IMR-90 (cell line): ENCODE measurements at regions not wholly inside any gene's neighbourhood (a gene's known extent, or its start where the extent isn't known, plus 50 kb on each side); places are given as distances from the start of the nearest gene placed in this dataset.

Source experiments
- ATAC-seq: fragments of 200-7000 bp; cut with Tn5 transposase; 2 replicates; pipeline ENCODE4 v1.9.1; 2020; ENCODE audit warnings: low read depth, mild to moderate bottlenecking, moderate library complexity
- BruUV-seq: library from RNA; stranded (reverse); fragments of 400-500 nt; replicated peaks from 2 replicates; lab custom pipeline; 2021; lab: Mats Ljungman, UMichigan
- CTCF ChIA-PET: fragments of 300-600 bp; formaldehyde crosslinking; extraction: SDS; loops from one replicate; lab custom pipeline; 2021; ENCODE audit warnings: antibody characterized with exemption; lab: Yijun Ruan, JAX
- POLR2A ChIA-PET: fragments of 300-600 bp; sonication (Branson Sonifier 250); formaldehyde crosslinking; loops from one replicate; lab custom pipeline; 2022; ENCODE audit warnings: antibody characterized with exemption; ENCODE audit not compliant: unreplicated experiment; lab: Charles Lee
- DNase-seq: peaks from one replicate; pipeline ENCODE4 v3.0.0; 2013
- H2AFZ ChIP-seq: replicated peaks from 2 replicates; pipeline ENCODE3; 2013; ENCODE audit warnings: low read length, mild to moderate bottlenecking; ENCODE audit not compliant: poor library complexity
- H2AK5ac ChIP-seq: 2 replicates; pipeline ENCODE4 v1.6.1; 2013; ENCODE audit warnings: low read depth, low read length, inconsistent platforms
- H2AK9ac ChIP-seq: replicated peaks from 2 replicates; pipeline ENCODE3; 2013; ENCODE audit warnings: mild to moderate bottlenecking, low read depth, low read length, moderate library complexity; ENCODE audit not compliant: poor library complexity
- H2BK120ac ChIP-seq: 2 replicates; pipeline ENCODE4 v1.6.1; 2013; ENCODE audit warnings: low read depth, low read length, inconsistent platforms
- H2BK15ac ChIP-seq: 3 replicates; pipeline ENCODE4 v1.6.1; 2013; ENCODE audit warnings: low read depth, low read length, inconsistent platforms
- H2BK20ac ChIP-seq: 2 replicates; pipeline ENCODE4 v1.6.1; 2013; ENCODE audit warnings: low read depth, mild to moderate bottlenecking, inconsistent platforms, low read length, moderate library complexity
- H2BK5ac ChIP-seq: 2 replicates; pipeline ENCODE4 v1.6.1; 2013; ENCODE audit warnings: mild to moderate bottlenecking, low read depth, low read length, inconsistent platforms; ENCODE audit not compliant: poor library complexity, severe bottlenecking
- H3K14ac ChIP-seq: replicated peaks from 2 replicates; pipeline ENCODE4 v1.6.1; 2013; ENCODE audit warnings: low read depth, low read length, inconsistent platforms
- H3K18ac ChIP-seq: 2 replicates; pipeline ENCODE4 v1.6.1; 2013; ENCODE audit warnings: low read depth, low read length, control low read depth
- H3K23ac ChIP-seq: 2 replicates; pipeline ENCODE4 v1.6.1; 2013; ENCODE audit warnings: low read depth, low read length, inconsistent platforms
- H3K27ac ChIP-seq: 2 replicates; pipeline ENCODE4 v1.5.1; 2013; ENCODE audit warnings: mild to moderate bottlenecking, control low read depth, low read length; ENCODE audit not compliant: insufficient read depth
- H3K27me3 ChIP-seq: 2 replicates; pipeline ENCODE4 v1.6.1; 2013; ENCODE audit warnings: low read length; ENCODE audit not compliant: control insufficient read depth, insufficient read depth
- H3K36me3 ChIP-seq: 2 replicates; pipeline ENCODE4 v1.6.1; 2013; ENCODE audit warnings: low read length, mixed read lengths; ENCODE audit not compliant: control insufficient read depth, insufficient read depth
- H3K4ac ChIP-seq: 2 replicates; pipeline ENCODE4 v1.6.1; 2013; ENCODE audit warnings: low read depth, low read length, inconsistent platforms
- H3K4me1 ChIP-seq: 2 replicates; pipeline ENCODE4 v1.6.1; 2013; ENCODE audit warnings: low read length, mixed read lengths; ENCODE audit not compliant: control insufficient read depth, insufficient read depth
- H3K4me2 ChIP-seq: 2 replicates; pipeline ENCODE4 v1.6.1; 2013; ENCODE audit warnings: low read depth, mild to moderate bottlenecking, control low read depth, low read length, moderate library complexity
- H3K4me3 ChIP-seq: 2 replicates; pipeline ENCODE4 v1.5.1; 2013; ENCODE audit warnings: low read depth, mild to moderate bottlenecking, control low read depth, low read length, moderate library complexity; ENCODE audit not compliant: insufficient read depth
- H3K56ac ChIP-seq: 2 replicates; pipeline ENCODE4 v1.6.1; 2013; ENCODE audit warnings: low read length, inconsistent platforms; ENCODE audit not compliant: insufficient read depth; ENCODE audit errors: extremely low read depth
- H3K79me1 ChIP-seq, 2 experiments: 2 replicates each; pipeline ENCODE4 v1.6.1; 2013; ENCODE audit warnings: low read length in 2 of 2, inconsistent platforms in 1 of 2, low read depth in 1 of 2
- H3K9ac ChIP-seq: 2 replicates; pipeline ENCODE4 v1.6.1; 2013; ENCODE audit warnings: low read depth, low read length, control low read depth
- H3K9me1 ChIP-seq: 2 replicates; pipeline ENCODE4 v1.6.1; 2013; ENCODE audit warnings: low read length, inconsistent platforms; ENCODE audit not compliant: insufficient read depth
- H3K9me3 ChIP-seq: 2 replicates; pipeline ENCODE4 v1.6.1; 2013; ENCODE audit warnings: low read length; ENCODE audit not compliant: control insufficient read depth, insufficient read depth
- H4K20me1 ChIP-seq: 2 replicates; pipeline ENCODE4 v1.6.1; 2013; ENCODE audit warnings: low read length, inconsistent platforms; ENCODE audit not compliant: insufficient read depth
- H4K5ac ChIP-seq: 2 replicates; pipeline ENCODE4 v1.6.1; 2013; ENCODE audit warnings: mild to moderate bottlenecking, low read depth, low read length, control low read depth
- H4K8ac ChIP-seq, 2 experiments: 2 replicates each; pipeline ENCODE4 v1.6.1; 2013; ENCODE audit warnings: low read depth in 2 of 2, low read length in 2 of 2, control low read depth in 1 of 2, inconsistent platforms in 1 of 2
- H4K91ac ChIP-seq: 2 replicates; pipeline ENCODE4 v1.6.1; 2013; ENCODE audit warnings: low read depth, low read length, inconsistent platforms; ENCODE audit not compliant: insufficient read depth
- BHLHE40 ChIP-seq: fragments of 150-350 bp; IDR thresholded peaks from 2 replicates; pipeline ENCODE4 v1.6.1; 2016; ENCODE audit warnings: mild to moderate bottlenecking, low read depth, low read length
- CEBPB ChIP-seq: IDR thresholded peaks from 2 replicates; pipeline ENCODE4 v1.6.1; 2012; ENCODE audit warnings: low read depth, low read length, improper control_type of control experiment
- CHD1 ChIP-seq: IDR thresholded peaks from 2 replicates; pipeline ENCODE4 v1.6.1; 2012; ENCODE audit warnings: low read depth, low read length, improper control_type of control experiment
- CTCF ChIP-seq: conservative IDR thresholded peaks from 2 replicates; pipeline ENCODE4 v1.5.1; 2012; ENCODE audit warnings: mild to moderate bottlenecking, low read depth, low read length, improper control_type of control experiment
- ELK1 ChIP-seq: fragments of 150-350 bp; IDR thresholded peaks from 2 replicates; pipeline ENCODE4 v1.6.1; 2016; ENCODE audit warnings: low read depth, mild to moderate bottlenecking, low read length, moderate library complexity, borderline replicate concordance
- FOS ChIP-seq: fragments of 150-350 bp; IDR thresholded peaks from 2 replicates; pipeline ENCODE4 v1.6.1; 2016; ENCODE audit warnings: low read depth, low read length
- MAFK ChIP-seq: IDR thresholded peaks from 2 replicates; pipeline ENCODE4 v1.6.1; 2012; ENCODE audit warnings: low read depth, low read length, improper control_type of control experiment
- MAZ ChIP-seq: IDR thresholded peaks from 2 replicates; pipeline ENCODE4 v1.6.1; 2012; ENCODE audit warnings: low read depth, mild to moderate bottlenecking, low read length, improper control_type of control experiment, moderate library complexity, borderline replicate concordance
- MXI1 ChIP-seq: IDR thresholded peaks from 2 replicates; pipeline ENCODE4 v1.6.1; 2012; ENCODE audit warnings: low read depth, mild to moderate bottlenecking, low read length, moderate library complexity, borderline replicate concordance
- NFE2L2 ChIP-seq: fragments of 150-350 bp; IDR thresholded peaks from 2 replicates; pipeline ENCODE4 v1.6.1; 2016; ENCODE audit warnings: low read depth, mild to moderate bottlenecking, low read length
- RAD21 ChIP-seq: IDR thresholded peaks from 2 replicates; pipeline ENCODE4 v1.6.1; 2012; ENCODE audit warnings: low read length, improper control_type of control experiment
- RCOR1 ChIP-seq: IDR thresholded peaks from 2 replicates; pipeline ENCODE4 v1.6.1; 2012; ENCODE audit warnings: mild to moderate bottlenecking, low read length, improper control_type of control experiment; ENCODE audit not compliant: insufficient replicate concordance
- RFX5 ChIP-seq: IDR thresholded peaks from 2 replicates; pipeline ENCODE4 v1.8.0; 2012; ENCODE audit warnings: low read depth, mild to moderate bottlenecking, low read length, moderate library complexity
- SMC3 ChIP-seq: fragments of 150-350 bp; IDR thresholded peaks from 2 replicates; pipeline ENCODE4 v1.6.1; 2016; ENCODE audit warnings: low read depth, mild to moderate bottlenecking, antibody characterized with exemption, low read length, moderate library complexity
- WGBS, 2 experiments: methylation state at CpG; one replicate each; pipeline versions ENCODE4 v1.1.5 to v1.1.7; 2013; ENCODE audit warnings: missing lambda C conversion rate in 2 of 2; ENCODE audit not compliant: insufficient read length in 1 of 2; ENCODE audit errors: extremely low coverage in 2 of 2; 5-methylcytosine and 5-hydroxymethylcytosine counted together
- dilution Hi-C: fragments of 300-500 bp; cut with HindIII; formaldehyde crosslinking; loops from one replicate; pipeline ENCODE4 v1.14.3; 2018; ENCODE audit warnings: low sequenced_read_pairs; ENCODE audit not compliant: unreplicated experiment
- in situ Hi-C: fragments of 300-500 bp; cut with MboI; formaldehyde crosslinking; loops from 3 replicates; pipeline ENCODE4 v1.14.3; 2019; ENCODE audit warnings: low sequenced_read_pairs, inconsistent platforms, mixed read lengths
- intact Hi-C: fragments of 100-400 bp; cut with micrococcal nuclease; formaldehyde crosslinking; loops from 2 replicates; pipeline ENCODE4 v1.10.0; 2022
- TF ChIP-seq, protein P1 (sequence below): fragments of 150-350 bp; IDR thresholded peaks from 2 replicates; pipeline ENCODE4 v1.6.1; 2017; ENCODE audit warnings: mild to moderate bottlenecking, antibody characterized with exemption, low read length, low read depth

- no peak overlapping the region for H2AFZ ChIP-seq
- no peaks in the 10 kb centered on the region for H3K9me1 ChIP-seq
- H2AK9ac ChIP-seq = no peak overlapping the region
- no peak overlapping the region for H2AK5ac ChIP-seq
- no peak overlapping the region for H4K91ac ChIP-seq
- no peak overlapping the region for H3K27ac ChIP-seq
- H3K4me3 ChIP-seq = no peak overlapping the region
- dilution Hi-C loops = no loop called here
- H3K27me3 ChIP-seq = no peaks in the 10 kb centered on the region
- H3K79me1 ChIP-seq = no peaks in the 10 kb centered on the region
- BruUV-seq = no TSS peak
- H3K36me3 ChIP-seq = no peaks in the 10 kb centered on the region
- H2BK120ac ChIP-seq = no peak overlapping the region
- H3K4me1 ChIP-seq = no peaks in the 10 kb centered on the region
- H3K4ac ChIP-seq = no peak overlapping the region; the same call in 1 of the 2 replicates
- intact Hi-C loops = no loop called here
- H3K56ac ChIP-seq = no peak overlapping the region
- H2BK15ac ChIP-seq = no peak overlapping the region
- no peak overlapping the region for H2BK5ac ChIP-seq
- H3K9ac ChIP-seq = no peak overlapping the region
- ATAC-seq (no peak), DNase-seq (no peak)
- no peaks in the 10 kb centered on the region for H4K20me1 ChIP-seq
- no peak overlapping the region for H3K14ac ChIP-seq
- POLR2A ChIA-PET = no interaction called here
- CTCF ChIA-PET = no interaction called here
- H4K5ac ChIP-seq = no peak overlapping the region
- TF ChIP-seq CHD1 (no peak), NFE2L2 (no peak), RAD21 (no peak), ELK1 (no peak), MAFK (no peak), SMC3 (no peak), FOS (no peak), RFX5 (no peak), RCOR1 (no peak), CEBPB (no peak), BHLHE40 (no peak), MAZ (no peak), CTCF (no peak), MXI1 (no peak)
- TF ChIP-seq, protein P1, sequence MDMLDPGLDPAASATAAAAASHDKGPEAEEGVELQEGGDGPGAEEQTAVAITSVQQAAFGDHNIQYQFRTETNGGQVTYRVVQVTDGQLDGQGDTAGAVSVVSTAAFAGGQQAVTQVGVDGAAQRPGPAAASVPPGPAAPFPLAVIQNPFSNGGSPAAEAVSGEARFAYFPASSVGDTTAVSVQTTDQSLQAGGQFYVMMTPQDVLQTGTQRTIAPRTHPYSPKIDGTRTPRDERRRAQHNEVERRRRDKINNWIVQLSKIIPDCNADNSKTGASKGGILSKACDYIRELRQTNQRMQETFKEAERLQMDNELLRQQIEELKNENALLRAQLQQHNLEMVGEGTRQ = no peak
- in situ Hi-C loops = no loop called here
- no peak overlapping the region for H3K23ac ChIP-seq
- no peak overlapping the region for H3K18ac ChIP-seq
- H4K8ac ChIP-seq = no peak overlapping the region
- H3K4me2 ChIP-seq = no peak overlapping the region
- H3K9me3 ChIP-seq = no peaks in the 10 kb centered on the region
- no CpG with 5 or more reads among the region's 2 CpGs for whole genome bisulfite sequencing, 2 experiments
- H2BK20ac ChIP-seq = no peak overlapping the region
These were observed 1094.8 kb upstream of the PIK3C3 start for GRCh38 chr18:40860189-40860588.
